Eye (tissue), 1 donor: ENCODE measurements at regions not wholly inside any gene's neighbourhood (a gene's known extent, or its start where the extent isn't known, plus 50 kb on each side); places are given as distances from the start of the nearest gene placed in this dataset.
"Not testable (repeated sequence)": the region's sequence is repeated elsewhere in the genome, so short reads cannot be mapped to it uniquely, and the experiment has no call there.

Experiments used
- DNase-seq: peaks from one replicate; pipeline ENCODE4 v3.0.0-alpha.2; 2015

- DNase-seq, result no peak
Observed at GRCh38 chr7:156050636-156051569, 238.6 kb upstream of the SHH start.

- no peak for DNase-seq
Observed at GRCh38 chr7:156049366-156049765, 237.1 kb upstream of the SHH start.

- no peak for DNase-seq
Observed at GRCh38 chr7:156046031-156046560, 233.8 kb upstream of the SHH start.

- no peak for DNase-seq
Observed at GRCh38 chr7:156043416-156044178, 231.3 kb upstream of the SHH start.

- DNase-seq, result no peak
Observed at GRCh38 chr7:156041398-156041797, 229.1 kb upstream of the SHH start.

GRCh38 chr7:156039971-156040677, 227.9 kb upstream of the SHH start:
- DNase-seq, result no peak

- no peak for DNase-seq
Observed at GRCh38 chr7:156039194-156039593, 226.9 kb upstream of the SHH start.

GRCh38 chr7:156038345-156038744, 226.1 kb upstream of the SHH start:
- no peak for DNase-seq

- DNase-seq, result no peak
Observed at GRCh38 chr7:156036153-156036552, 223.9 kb upstream of the SHH start.

- not testable (repeated sequence) for DNase-seq
Observed at GRCh38 chr7:156035387-156035786, 223.1 kb upstream of the SHH start.

- DNase-seq, result no peak
Observed at GRCh38 chr7:156034397-156034796, 222.1 kb upstream of the SHH start.

- no peak for DNase-seq
Observed at GRCh38 chr7:156032973-156033372, 220.7 kb upstream of the SHH start.

- no peak for DNase-seq
Observed at GRCh38 chr7:156031679-156032478, 219.6 kb upstream of the SHH start.

- DNase-seq, result no peak
Observed at GRCh38 chr7:156029460-156030007, 217.3 kb upstream of the SHH start.

GRCh38 chr7:156028521-156028920, 216.3 kb upstream of the SHH start:
- no peak for DNase-seq

- DNase-seq, result no peak
Observed at GRCh38 chr7:156027821-156028220, 215.6 kb upstream of the SHH start.

- no peak for DNase-seq
Observed at GRCh38 chr7:156026603-156027002, 214.3 kb upstream of the SHH start.

GRCh38 chr7:156026076-156026600, 213.9 kb upstream of the SHH start:
- DNase-seq, result no peak

GRCh38 chr7:156025675-156026074, 213.4 kb upstream of the SHH start:
- DNase-seq, result no peak

GRCh38 chr7:156024201-156024600, 211.9 kb upstream of the SHH start:
- no peak for DNase-seq
